Activated naive CD8-positive, alpha-beta T cell treated with anti-CD3 and anti-CD28 coated beads, Interleukin-2, amount 50 U/mL, for 24 hours (primary cell): ENCODE measurements at regions not wholly inside any gene's neighbourhood (a gene's known extent, or its start where the extent isn't known, plus 50 kb on each side); places are given as distances from the start of the nearest gene placed in this dataset.

Source experiments
- ATAC-seq: fragments of 150-1000 bp; cut with Tn5 transposase; one replicate; pipeline ENCODE4 v1.10.0; 2021
- DNase-seq: peaks from one replicate; pipeline ENCODE4 v3.0.0; 2021
- H3K27ac Mint-ChIP-seq: one replicate; pipeline ENCODE4 v1.8.0; 2021; ENCODE audit warnings: mild to moderate bottlenecking, mixed read lengths
- H3K27me3 Mint-ChIP-seq: one replicate; pipeline ENCODE4 v1.8.0; 2021; ENCODE audit warnings: mixed read lengths
- H3K36me3 Mint-ChIP-seq: one replicate; pipeline ENCODE4 v1.8.0; 2021; ENCODE audit warnings: low read depth, mixed read lengths
- H3K4me1 Mint-ChIP-seq: one replicate; pipeline ENCODE4 v1.8.0; 2021; ENCODE audit warnings: mixed read lengths
- H3K4me3 Mint-ChIP-seq: one replicate; pipeline ENCODE4 v1.8.0; 2021; ENCODE audit warnings: mild to moderate bottlenecking, moderate library complexity, mixed read lengths
- H3K9me3 Mint-ChIP-seq: one replicate; pipeline ENCODE4 v1.8.0; 2021; ENCODE audit warnings: mixed read lengths

- no peak for ATAC-seq
- H3K27ac Mint-ChIP-seq, result no peak overlapping the region
- no peak for DNase-seq
- peaks cover 8% of the 10 kb centered on the region for H3K27me3 Mint-ChIP-seq
- H3K4me3 Mint-ChIP-seq, result no peak overlapping the region
- no peaks in the 10 kb centered on the region for H3K4me1 Mint-ChIP-seq
- no peaks in the 10 kb centered on the region for H3K9me3 Mint-ChIP-seq
- no peaks in the 10 kb centered on the region for H3K36me3 Mint-ChIP-seq
These were observed 191.3 kb upstream of the TMEM161B start for GRCh38 chr5:88459971-88460370.

DNA sequence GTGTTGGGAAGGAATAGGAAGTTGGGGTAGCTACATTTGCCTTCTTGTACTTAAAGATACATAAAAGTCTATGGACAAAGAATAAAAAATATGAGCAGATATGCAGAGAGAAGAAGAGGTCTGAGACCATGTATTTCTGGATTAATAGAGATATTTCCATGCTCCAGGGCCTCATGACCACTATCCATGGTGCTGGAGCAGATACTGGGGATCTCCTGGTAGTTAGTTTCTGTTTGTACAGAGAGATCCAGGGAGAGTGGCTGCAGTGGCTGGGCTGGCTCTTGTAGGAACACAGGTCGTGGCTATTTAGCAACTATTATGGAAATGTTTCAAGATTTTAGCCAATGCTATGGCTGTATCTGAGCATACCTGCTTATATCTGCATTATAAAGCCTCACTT is 184.2 kb upstream of the TMEM161B start:
- peaks cover 7% of the 10 kb centered on the region for H3K27me3 Mint-ChIP-seq
- ATAC-seq (no peak), DNase-seq (no peak)
- no peak overlapping the region for H3K27ac Mint-ChIP-seq
- no peaks in the 10 kb centered on the region for H3K4me1 Mint-ChIP-seq
- H3K9me3 Mint-ChIP-seq, result no peaks in the 10 kb centered on the region
- H3K4me3 Mint-ChIP-seq, result no peak overlapping the region
- H3K36me3 Mint-ChIP-seq, result no peaks in the 10 kb centered on the region

- Mint-ChIP-seq H3K27me3 (peaks cover 5% of the 10 kb centered on the region), H3K4me1 (no peaks in the 10 kb centered on the region)
- DNase-seq, result no peak
These were observed 181.6 kb upstream of the TMEM161B start for GRCh38 chr5:88450239-88450638.

GRCh38 chr5:88438006-88438405 is 169.4 kb upstream of the TMEM161B start:
- no peak for ATAC-seq
- Mint-ChIP-seq H3K9me3 (no peaks in the 10 kb centered on the region), H3K27ac (no peak overlapping the region), H3K36me3 (no peaks in the 10 kb centered on the region), H3K27me3 (peaks cover 5% of the 10 kb centered on the region), H3K4me1 (no peaks in the 10 kb centered on the region), H3K4me3 (no peak overlapping the region)
- no peak for DNase-seq

More at GRCh38 chr5:88450239-88450638, 181.6 kb upstream of the TMEM161B start:
- no peaks in the 10 kb centered on the region for H3K36me3 Mint-ChIP-seq
- no peak overlapping the region for H3K27ac Mint-ChIP-seq
- no peaks in the 10 kb centered on the region for H3K9me3 Mint-ChIP-seq
- no peak overlapping the region for H3K4me3 Mint-ChIP-seq
- no peak for ATAC-seq

DNA sequence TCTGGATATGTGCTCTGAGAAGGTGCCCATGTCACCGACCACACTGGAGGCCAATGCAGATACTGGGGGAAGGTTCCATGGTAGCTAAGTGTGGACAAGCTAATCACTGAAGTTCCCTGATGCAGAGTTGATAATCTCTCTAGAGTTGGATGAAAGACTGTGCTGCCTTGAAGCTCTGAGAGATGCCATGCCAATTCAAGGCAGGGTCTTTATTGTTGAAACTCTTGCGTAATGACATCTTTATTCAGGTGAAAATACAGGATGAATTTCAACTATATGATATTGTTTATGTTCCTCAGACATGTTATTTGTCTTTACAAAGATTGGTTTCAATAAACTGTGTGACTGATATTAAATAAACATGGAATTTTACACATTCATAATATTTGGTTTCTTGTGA is 167.6 kb upstream of the TMEM161B start:
- no peak for DNase-seq
- no peak for ATAC-seq
- no peaks in the 10 kb centered on the region for H3K9me3 Mint-ChIP-seq
- H3K4me1 Mint-ChIP-seq, result no peaks in the 10 kb centered on the region
- H3K4me3 Mint-ChIP-seq, result no peak overlapping the region
- no peaks in the 10 kb centered on the region for H3K36me3 Mint-ChIP-seq
- H3K27ac Mint-ChIP-seq, result no peak overlapping the region
- H3K27me3 Mint-ChIP-seq, result peaks cover 11% of the 10 kb centered on the region

DNA sequence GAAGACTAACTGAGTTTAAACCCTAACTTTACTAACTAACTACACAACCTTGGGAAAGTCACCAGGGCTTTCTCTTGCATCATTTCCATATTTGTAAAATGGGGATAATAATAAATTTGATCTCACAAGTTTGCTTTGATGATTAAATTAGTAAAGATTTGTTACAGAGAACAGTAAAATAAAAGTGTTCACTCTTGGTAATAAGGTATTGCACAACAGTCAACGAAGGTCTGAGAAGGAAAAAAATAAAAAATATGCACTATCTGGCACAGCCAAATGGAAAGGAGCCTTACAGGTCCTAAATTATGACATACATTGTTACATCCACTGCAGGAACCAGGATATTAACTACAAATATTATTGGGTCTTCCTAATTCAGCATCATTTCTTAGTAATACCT is 160.0 kb upstream of the TMEM161B start:
- ATAC-seq (no peak), DNase-seq (no peak)
- Mint-ChIP-seq H3K4me1 (no peaks in the 10 kb centered on the region), H3K4me3 (no peak overlapping the region), H3K9me3 (no peaks in the 10 kb centered on the region), H3K36me3 (no peaks in the 10 kb centered on the region), H3K27me3 (peaks cover 17% of the 10 kb centered on the region), H3K27ac (no peak overlapping the region)

DNA sequence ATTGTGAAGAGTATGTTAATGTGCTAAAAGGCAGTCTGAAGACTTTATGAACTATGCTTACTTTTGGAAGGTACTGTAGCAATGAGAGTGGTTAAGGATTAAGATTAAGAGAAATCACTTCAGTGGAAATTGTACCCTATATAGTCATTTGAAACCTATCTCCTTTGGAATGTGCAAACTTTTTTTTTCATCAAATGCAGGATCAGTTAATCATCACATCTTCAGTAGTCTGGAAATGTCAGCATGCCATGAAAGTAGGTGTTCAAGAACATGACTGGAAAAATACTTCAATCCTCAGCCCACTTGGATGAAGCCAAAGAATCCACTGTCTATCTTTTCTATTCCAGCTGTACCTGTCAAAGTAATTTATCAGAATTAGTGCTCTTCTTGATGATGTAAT is 157.8 kb upstream of the TMEM161B start:
- no peak for DNase-seq
- ATAC-seq, result no peak
- no peaks in the 10 kb centered on the region for H3K36me3 Mint-ChIP-seq
- no peaks in the 10 kb centered on the region for H3K4me1 Mint-ChIP-seq
- H3K27ac Mint-ChIP-seq, result no peak overlapping the region
- no peak overlapping the region for H3K4me3 Mint-ChIP-seq
- no peaks in the 10 kb centered on the region for H3K9me3 Mint-ChIP-seq
- H3K27me3 Mint-ChIP-seq, result peaks cover 14% of the 10 kb centered on the region

GRCh38 chr5:88425124-88425523 is 156.5 kb upstream of the TMEM161B start:
- no peak for DNase-seq
- no peaks in the 10 kb centered on the region for H3K36me3 Mint-ChIP-seq
- no peaks in the 10 kb centered on the region for H3K9me3 Mint-ChIP-seq
- ATAC-seq, result no peak
- peaks cover 11% of the 10 kb centered on the region for H3K27me3 Mint-ChIP-seq
- no peak overlapping the region for H3K4me3 Mint-ChIP-seq
- H3K27ac Mint-ChIP-seq, result no peak overlapping the region
- H3K4me1 Mint-ChIP-seq, result no peaks in the 10 kb centered on the region

GRCh38 chr5:88419931-88420330 is 151.3 kb upstream of the TMEM161B start:
- no peak overlapping the region for H3K4me3 Mint-ChIP-seq
- no peaks in the 10 kb centered on the region for H3K9me3 Mint-ChIP-seq
- no peak for ATAC-seq
- peaks cover 7% of the 10 kb centered on the region for H3K27me3 Mint-ChIP-seq
- H3K27ac Mint-ChIP-seq, result no peak overlapping the region
- H3K4me1 Mint-ChIP-seq, result no peaks in the 10 kb centered on the region
- no peaks in the 10 kb centered on the region for H3K36me3 Mint-ChIP-seq
- DNase-seq, result no peak

GRCh38 chr5:88407341-88407740 is 138.7 kb upstream of the TMEM161B start:
- H3K36me3 Mint-ChIP-seq, result no peaks in the 10 kb centered on the region
- no peak for DNase-seq
- ATAC-seq, result no peak
- peaks cover 9% of the 10 kb centered on the region for H3K27me3 Mint-ChIP-seq
- H3K4me1 Mint-ChIP-seq, result no peaks in the 10 kb centered on the region
- H3K27ac Mint-ChIP-seq, result no peak overlapping the region
- H3K4me3 Mint-ChIP-seq, result no peak overlapping the region
- no peaks in the 10 kb centered on the region for H3K9me3 Mint-ChIP-seq

DNA sequence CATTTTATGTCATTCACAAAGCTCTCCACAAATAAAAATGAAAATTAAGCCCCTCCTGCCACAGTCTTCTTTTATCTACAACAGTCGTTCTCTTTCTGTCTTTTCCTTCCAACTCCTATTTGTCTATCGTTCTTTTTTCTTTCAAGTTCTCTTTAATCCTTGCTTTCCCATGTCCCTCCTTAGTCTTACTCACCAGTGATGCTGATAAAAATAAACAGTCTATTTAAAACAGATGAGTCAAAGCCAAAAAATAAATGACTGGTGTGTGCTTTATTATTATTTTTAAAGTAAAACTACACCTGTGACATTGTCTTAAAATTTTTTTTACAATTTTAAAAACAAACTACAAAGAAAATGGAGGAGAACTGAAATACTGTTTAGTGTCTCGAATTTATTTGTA is 137.1 kb upstream of the TMEM161B start:
- H3K9me3 Mint-ChIP-seq, result no peaks in the 10 kb centered on the region
- H3K4me3 Mint-ChIP-seq, result no peak overlapping the region
- no peak overlapping the region for H3K27ac Mint-ChIP-seq
- H3K36me3 Mint-ChIP-seq, result no peaks in the 10 kb centered on the region
- DNase-seq, result no peak
- ATAC-seq, result no peak
- no peaks in the 10 kb centered on the region for H3K4me1 Mint-ChIP-seq
- H3K27me3 Mint-ChIP-seq, result peaks cover 9% of the 10 kb centered on the region

DNA sequence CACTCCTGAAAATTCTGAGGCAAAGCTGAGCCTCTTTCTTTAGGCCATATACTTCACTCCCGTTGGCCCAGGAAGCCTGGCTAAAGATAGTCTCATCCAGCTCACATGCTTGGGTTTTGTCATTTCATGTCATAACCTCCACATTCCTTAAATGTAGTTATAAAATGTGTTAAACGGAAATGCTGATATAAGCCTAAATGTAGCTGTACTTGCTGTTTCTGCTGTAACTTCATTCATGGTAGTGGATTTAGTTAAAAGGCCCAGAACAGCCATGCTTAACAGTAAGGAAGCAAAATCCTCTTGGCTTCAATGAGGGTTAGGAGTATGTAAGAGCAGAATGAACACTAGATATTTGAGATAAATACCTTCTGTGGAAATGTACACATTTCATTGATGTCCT is 135.8 kb upstream of the TMEM161B start:
- ATAC-seq (no peak), DNase-seq (no peak)
- no peak overlapping the region for H3K27ac Mint-ChIP-seq
- no peak overlapping the region for H3K4me3 Mint-ChIP-seq
- H3K27me3 Mint-ChIP-seq, result peaks cover 8% of the 10 kb centered on the region
- no peaks in the 10 kb centered on the region for H3K9me3 Mint-ChIP-seq
- H3K36me3 Mint-ChIP-seq, result no peaks in the 10 kb centered on the region
- no peaks in the 10 kb centered on the region for H3K4me1 Mint-ChIP-seq

GRCh38 chr5:88401686-88402085 is 133.0 kb upstream of the TMEM161B start:
- H3K27me3 Mint-ChIP-seq, result peaks cover 15% of the 10 kb centered on the region
- H3K4me1 Mint-ChIP-seq, result no peaks in the 10 kb centered on the region
- ATAC-seq, result no peak
- no peaks in the 10 kb centered on the region for H3K36me3 Mint-ChIP-seq
- no peak overlapping the region for H3K4me3 Mint-ChIP-seq
- no peaks in the 10 kb centered on the region for H3K9me3 Mint-ChIP-seq
- no peak overlapping the region for H3K27ac Mint-ChIP-seq
- DNase-seq, result no peak

DNA sequence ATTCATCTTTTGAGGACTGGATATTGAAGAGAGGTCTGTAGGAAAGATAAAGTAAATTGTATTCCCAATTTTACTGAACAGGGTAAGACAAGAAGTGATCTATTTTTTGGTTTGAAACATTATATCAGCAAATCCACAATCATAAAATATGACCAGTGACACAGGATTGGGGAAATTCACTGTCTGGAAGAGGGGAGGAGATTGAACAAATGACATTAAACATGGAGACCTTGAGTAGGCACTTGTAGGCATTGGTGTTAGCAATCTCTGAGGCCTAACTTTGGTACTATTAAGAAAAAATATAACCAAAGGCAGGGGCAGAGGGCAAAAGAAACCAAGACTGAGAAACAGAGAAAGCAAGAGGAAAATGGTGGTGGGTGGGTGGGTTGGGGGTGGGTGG is 132.6 kb upstream of the TMEM161B start:
- peaks cover 19% of the 10 kb centered on the region for H3K27me3 Mint-ChIP-seq
- no peaks in the 10 kb centered on the region for H3K36me3 Mint-ChIP-seq
- DNase-seq (no peak), ATAC-seq (no peak)
- H3K4me3 Mint-ChIP-seq, result no peak overlapping the region
- H3K27ac Mint-ChIP-seq, result no peak overlapping the region
- H3K9me3 Mint-ChIP-seq, result no peaks in the 10 kb centered on the region
- H3K4me1 Mint-ChIP-seq, result no peaks in the 10 kb centered on the region

DNA sequence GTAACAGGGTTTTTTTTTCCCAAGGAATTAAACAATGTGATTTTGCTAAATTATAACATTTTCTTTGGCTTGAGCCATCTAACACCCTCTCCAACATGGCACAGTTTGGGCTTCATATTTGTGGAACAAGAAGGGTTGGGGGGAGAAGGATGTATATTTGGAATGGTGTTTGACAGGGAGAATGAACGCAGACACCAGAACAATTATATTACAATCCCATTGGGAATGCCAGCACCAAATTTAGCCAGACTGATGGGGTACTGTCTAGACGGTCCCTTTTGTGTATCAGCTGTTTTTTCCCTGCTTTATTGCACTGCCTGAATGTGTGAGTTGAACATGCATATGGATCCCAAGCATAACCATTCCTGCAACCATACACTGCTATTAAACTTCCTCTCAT is 130.9 kb upstream of the TMEM161B start:
- H3K36me3 Mint-ChIP-seq, result no peaks in the 10 kb centered on the region
- no peak overlapping the region for H3K4me3 Mint-ChIP-seq
- peaks cover 17% of the 10 kb centered on the region for H3K27me3 Mint-ChIP-seq
- H3K4me1 Mint-ChIP-seq, result no peaks in the 10 kb centered on the region
- DNase-seq, result no peak
- ATAC-seq, result no peak
- no peaks in the 10 kb centered on the region for H3K9me3 Mint-ChIP-seq
- H3K27ac Mint-ChIP-seq, result no peak overlapping the region

GRCh38 chr5:88398316-88398715 is 129.7 kb upstream of the TMEM161B start:
- ATAC-seq, result no peak

More at GRCh38 chr5:88398316-88398715, 129.7 kb upstream of the TMEM161B start:
- H3K27me3 Mint-ChIP-seq, result peaks cover 18% of the 10 kb centered on the region
- H3K4me3 Mint-ChIP-seq, result no peak overlapping the region
- no peaks in the 10 kb centered on the region for H3K36me3 Mint-ChIP-seq
- H3K27ac Mint-ChIP-seq, result no peak overlapping the region
- H3K4me1 Mint-ChIP-seq, result no peaks in the 10 kb centered on the region
- DNase-seq, result no peak
- H3K9me3 Mint-ChIP-seq, result no peaks in the 10 kb centered on the region
